GM19035 (cell line): ENCODE measurements at regions not wholly inside any gene's neighbourhood (a gene's known extent, or its start where the extent isn't known, plus 50 kb on each side); places are given as distances from the start of the nearest gene placed in this dataset.

Experiments
- ATAC-seq: cut with Tn5 transposase; IDR thresholded peaks from one replicate; pipeline ENCODE4 v1.9.1; 2021; ENCODE audit not compliant: unreplicated experiment

- ATAC-seq, result no peak
Observed at GRCh38 chr5:72558046-72558336, 50.8 kb upstream of the ZNF366 start.

GRCh38 chr5:72557167-72558045 lies 50.2 kb upstream of the ZNF366 start:
- no peak for ATAC-seq
